ENCODE measurements at regions not wholly inside any gene's neighbourhood (a gene's known extent, or its start where the extent isn't known, plus 50 kb on each side); places are given as distances from the start of the nearest gene placed in this dataset.

DNA sequence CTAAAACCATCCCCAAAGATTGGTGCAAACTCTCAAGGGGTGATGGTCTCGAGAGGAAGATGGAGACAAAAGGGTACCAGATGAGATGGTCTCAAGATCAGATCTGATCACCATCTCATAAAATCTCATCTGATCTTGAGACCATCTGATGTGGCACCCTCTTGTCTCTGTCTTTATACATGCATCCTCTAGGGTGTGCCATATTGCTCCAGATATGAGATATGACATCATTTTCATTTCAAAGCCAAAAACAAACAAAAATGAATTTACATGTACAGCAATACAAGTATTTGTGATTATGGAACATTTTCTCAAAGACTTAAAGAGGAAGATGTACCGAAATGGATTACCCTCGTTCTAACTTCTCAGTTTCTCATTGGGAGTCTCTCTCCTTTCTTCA, 787.2 kb downstream of the GALC start:
- DNase-seq (ENCODE audit: low read depth, low spot score): no peak
- CTCF ChIA-PET: no interaction called here
- TF ChIP-seq, protein P1, sequence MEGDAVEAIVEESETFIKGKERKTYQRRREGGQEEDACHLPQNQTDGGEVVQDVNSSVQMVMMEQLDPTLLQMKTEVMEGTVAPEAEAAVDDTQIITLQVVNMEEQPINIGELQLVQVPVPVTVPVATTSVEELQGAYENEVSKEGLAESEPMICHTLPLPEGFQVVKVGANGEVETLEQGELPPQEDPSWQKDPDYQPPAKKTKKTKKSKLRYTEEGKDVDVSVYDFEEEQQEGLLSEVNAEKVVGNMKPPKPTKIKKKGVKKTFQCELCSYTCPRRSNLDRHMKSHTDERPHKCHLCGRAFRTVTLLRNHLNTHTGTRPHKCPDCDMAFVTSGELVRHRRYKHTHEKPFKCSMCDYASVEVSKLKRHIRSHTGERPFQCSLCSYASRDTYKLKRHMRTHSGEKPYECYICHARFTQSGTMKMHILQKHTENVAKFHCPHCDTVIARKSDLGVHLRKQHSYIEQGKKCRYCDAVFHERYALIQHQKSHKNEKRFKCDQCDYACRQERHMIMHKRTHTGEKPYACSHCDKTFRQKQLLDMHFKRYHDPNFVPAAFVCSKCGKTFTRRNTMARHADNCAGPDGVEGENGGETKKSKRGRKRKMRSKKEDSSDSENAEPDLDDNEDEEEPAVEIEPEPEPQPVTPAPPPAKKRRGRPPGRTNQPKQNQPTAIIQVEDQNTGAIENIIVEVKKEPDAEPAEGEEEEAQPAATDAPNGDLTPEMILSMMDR (IDR thresholded peaks at IDR 0.05; ENCODE audit: insufficient read depth, low read length, missing control alignments): no peak
- no peak overlapping the region for H3K4me3 ChIP-seq (ENCODE audit: low read depth, low read length)
- POLR2A ChIA-PET: no interaction called here

DNA sequence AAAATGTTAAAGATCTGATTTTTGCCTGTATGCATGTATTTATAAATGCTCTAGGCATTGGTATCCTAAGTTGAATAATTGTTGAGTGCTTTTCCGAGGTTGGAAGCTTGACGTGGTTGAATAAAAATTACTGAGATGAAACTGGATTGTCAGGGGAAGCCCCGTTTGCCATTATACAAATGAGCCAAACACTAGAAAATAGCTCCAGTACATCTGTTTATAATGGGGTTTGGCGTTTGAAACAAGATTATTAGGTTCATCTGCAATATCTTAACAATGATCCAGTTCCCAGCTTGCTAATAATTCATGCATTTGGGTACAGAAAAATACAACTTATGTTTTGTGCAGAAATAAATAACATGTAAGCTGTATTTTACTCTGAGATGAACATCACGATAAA, 789.6 kb downstream of the GALC start:
- H3K4me3 ChIP-seq (ENCODE audit: low read depth, low read length): no peak overlapping the region
- TF ChIP-seq, protein P1 (IDR thresholded peaks at IDR 0.05; ENCODE audit: insufficient read depth, low read length, missing control alignments): no peak
- ChIA-PET CTCF (no interaction called here), POLR2A (no interaction called here)
- no peak for DNase-seq (ENCODE audit: low read depth, low spot score)

DNA sequence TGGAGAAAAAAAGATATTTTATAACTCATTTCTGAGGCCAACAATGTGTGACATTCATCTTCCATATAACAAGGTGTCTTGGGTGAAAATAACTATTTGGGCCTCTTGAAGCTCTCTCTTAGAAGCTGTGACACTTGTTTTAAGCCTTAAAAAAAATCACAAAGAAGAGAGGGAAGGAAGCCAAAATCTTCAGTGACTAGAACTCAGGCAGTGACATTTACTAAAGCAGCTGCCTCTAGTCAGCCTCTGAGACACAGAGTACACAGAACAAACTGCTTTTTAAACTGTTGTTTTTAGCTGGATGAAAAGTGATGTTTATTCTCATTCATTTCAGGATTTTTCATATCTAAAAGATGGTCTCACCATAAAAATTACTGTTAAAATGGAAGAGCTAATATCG, 793.6 kb downstream of the GALC start:
- DNase-seq (ENCODE audit: low read depth, low spot score): no peak
- H3K4me3 ChIP-seq (ENCODE audit: low read depth, low read length): no peak overlapping the region
- ChIA-PET CTCF (no interaction called here), POLR2A (no interaction called here)
- TF ChIP-seq, protein P1 (IDR thresholded peaks at IDR 0.05; ENCODE audit: insufficient read depth, low read length, missing control alignments): no peak

DNA sequence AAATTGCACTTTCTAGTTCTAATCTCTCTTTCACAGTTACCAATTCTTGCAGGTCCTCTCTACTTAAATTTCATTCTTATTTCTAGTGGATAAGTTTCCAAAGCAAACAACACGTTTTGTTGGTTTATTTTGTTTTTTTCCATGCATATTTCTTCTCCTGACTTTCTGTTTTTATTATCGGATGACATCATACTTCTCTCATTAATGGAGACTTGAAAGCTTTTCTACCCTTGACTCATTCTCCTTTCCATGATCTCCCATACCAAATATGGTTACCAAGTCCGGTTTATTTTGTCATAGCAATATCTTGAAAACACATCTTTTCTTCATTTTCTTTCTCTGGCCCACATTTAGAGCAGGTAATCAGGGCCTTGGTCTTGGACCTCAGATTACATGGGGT, 796.5 kb downstream of the GALC start:
- TF ChIP-seq, protein P1 (IDR thresholded peaks at IDR 0.05; ENCODE audit: insufficient read depth, low read length, missing control alignments): no peak
- ChIA-PET POLR2A (no interaction called here), CTCF (no interaction called here)
- no peak for DNase-seq (ENCODE audit: low read depth, low spot score)
- no peak overlapping the region for H3K4me3 ChIP-seq (ENCODE audit: low read depth, low read length)

DNA sequence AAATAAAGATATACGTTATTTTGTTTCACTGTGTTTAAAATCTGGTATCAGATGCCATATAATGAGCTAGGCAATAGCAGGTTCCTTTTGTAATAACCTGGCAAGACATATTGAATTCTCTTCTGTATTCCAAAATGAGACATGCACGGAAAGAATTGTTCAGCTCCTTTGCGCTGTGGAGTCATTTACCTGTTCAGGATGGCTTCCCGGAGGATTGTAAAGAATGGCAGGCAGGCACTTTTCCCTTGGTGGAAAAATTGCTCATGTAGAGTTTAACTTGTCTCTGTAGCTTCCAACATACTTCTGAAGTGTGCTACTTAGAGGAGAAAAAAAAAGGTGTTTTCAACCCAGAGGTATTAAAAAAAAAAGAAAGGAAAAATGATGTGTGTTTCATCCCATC, 805.2 kb downstream of the GALC start:
- no peak for DNase-seq (ENCODE audit: low read depth, low spot score)
- CTCF ChIA-PET: no interaction called here
- no peak overlapping the region for H3K4me3 ChIP-seq (ENCODE audit: low read depth, low read length)
- TF ChIP-seq, protein P1 (IDR thresholded peaks at IDR 0.05; ENCODE audit: insufficient read depth, low read length, missing control alignments): no peak
- POLR2A ChIA-PET: no interaction called here

DNA sequence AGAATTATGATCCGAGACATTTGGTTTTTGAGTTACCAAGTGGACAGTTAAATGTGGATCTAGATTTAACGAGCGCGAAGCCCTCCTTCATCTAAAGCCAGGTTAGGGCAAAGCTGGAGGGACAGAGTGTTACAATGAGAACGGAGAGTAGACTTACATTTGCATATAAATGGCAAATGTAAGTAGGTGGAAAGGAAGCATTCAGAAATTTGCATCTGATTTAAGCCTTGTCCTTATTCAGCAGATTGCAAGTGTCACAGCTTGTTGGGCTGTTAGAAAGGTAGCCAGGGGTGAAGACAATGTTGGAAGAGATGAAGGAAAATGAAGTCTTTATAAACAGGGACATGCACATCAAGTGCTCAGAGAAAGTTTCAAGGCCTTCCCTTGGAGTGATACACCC, 806.2 kb downstream of the GALC start:
- no peak for DNase-seq (ENCODE audit: low read depth, low spot score)
- TF ChIP-seq, protein P1 (IDR thresholded peaks at IDR 0.05; ENCODE audit: insufficient read depth, low read length, missing control alignments): no peak
- ChIA-PET POLR2A (no interaction called here), CTCF (no interaction called here)
- H3K4me3 ChIP-seq (ENCODE audit: low read depth, low read length): no peak overlapping the region

Data from AG04449 (cell line).